ENCODE measurements at regions not wholly inside any gene's neighbourhood (a gene's known extent, or its start where the extent isn't known, plus 50 kb on each side); places are given as distances from the start of the nearest gene placed in this dataset.

GRCh38 chr5:13470263-13470662, 474.2 kb downstream of the DNAH5 start:
- H3K4me3 ChIP-seq: no peak overlapping the region
- TF ChIP-seq EP300 (IDR thresholded peaks at IDR 0.05): no peak
- no peak for TF ChIP-seq POLR2A (IDR thresholded peaks at IDR 0.05; ENCODE audit: low read depth)
- H3K27me3 ChIP-seq: peaks cover 0 to 5% (median 0%) of the 10 kb centered on the region in 4 donors
- no peak for DNase-seq (ENCODE audit: extremely low spot score)
- no peak overlapping the region for H3K27ac ChIP-seq (replicated peaks in 1 of 4)
- intact Hi-C loops (cut with DNase I): no loop called here
- no peaks in the 10 kb centered on the region for H3K36me3 ChIP-seq
- no peaks in the 10 kb centered on the region for H3K9me3 ChIP-seq
- no peaks in the 10 kb centered on the region for H3K4me1 ChIP-seq

DNA sequence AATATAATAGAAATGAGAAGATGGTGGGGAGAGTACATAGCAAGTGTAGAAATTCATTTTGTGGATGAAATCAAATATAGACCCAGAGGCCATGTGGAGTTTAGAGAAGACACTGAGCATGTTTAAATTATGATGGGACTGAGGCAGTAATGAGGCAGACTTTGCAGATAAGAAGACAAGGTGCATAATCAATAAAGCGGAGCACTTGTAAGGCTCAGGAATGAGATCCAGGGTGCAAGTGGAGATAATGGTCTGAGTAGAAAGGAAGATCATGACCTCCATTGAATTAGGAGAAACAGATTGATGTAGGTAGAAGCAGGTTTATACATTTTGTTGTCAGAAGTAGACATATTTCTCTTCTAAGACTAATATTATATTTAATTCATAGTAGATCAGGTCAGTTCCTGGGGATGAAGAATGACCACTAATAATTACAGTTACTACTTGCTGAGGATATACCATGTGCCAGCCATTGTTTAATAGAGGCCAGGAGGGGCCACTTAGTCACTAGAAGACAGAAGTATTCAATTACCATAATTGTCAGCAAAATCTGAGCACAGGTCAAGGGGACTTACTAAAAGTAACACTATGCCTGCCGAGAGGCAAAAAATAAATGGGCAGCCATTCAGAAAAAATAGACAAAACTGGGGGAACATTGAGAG, 479.8 kb downstream of the DNAH5 start:
- TF ChIP-seq, protein P1, sequence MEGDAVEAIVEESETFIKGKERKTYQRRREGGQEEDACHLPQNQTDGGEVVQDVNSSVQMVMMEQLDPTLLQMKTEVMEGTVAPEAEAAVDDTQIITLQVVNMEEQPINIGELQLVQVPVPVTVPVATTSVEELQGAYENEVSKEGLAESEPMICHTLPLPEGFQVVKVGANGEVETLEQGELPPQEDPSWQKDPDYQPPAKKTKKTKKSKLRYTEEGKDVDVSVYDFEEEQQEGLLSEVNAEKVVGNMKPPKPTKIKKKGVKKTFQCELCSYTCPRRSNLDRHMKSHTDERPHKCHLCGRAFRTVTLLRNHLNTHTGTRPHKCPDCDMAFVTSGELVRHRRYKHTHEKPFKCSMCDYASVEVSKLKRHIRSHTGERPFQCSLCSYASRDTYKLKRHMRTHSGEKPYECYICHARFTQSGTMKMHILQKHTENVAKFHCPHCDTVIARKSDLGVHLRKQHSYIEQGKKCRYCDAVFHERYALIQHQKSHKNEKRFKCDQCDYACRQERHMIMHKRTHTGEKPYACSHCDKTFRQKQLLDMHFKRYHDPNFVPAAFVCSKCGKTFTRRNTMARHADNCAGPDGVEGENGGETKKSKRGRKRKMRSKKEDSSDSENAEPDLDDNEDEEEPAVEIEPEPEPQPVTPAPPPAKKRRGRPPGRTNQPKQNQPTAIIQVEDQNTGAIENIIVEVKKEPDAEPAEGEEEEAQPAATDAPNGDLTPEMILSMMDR (IDR thresholded peaks at IDR 0.05): no peak
- TF ChIP-seq POLR2AphosphoS5 (IDR thresholded peaks at IDR 0.05): no peak
- TF ChIP-seq EP300 (IDR thresholded peaks at IDR 0.05): no peak
- TF ChIP-seq POLR2A (IDR thresholded peaks at IDR 0.05; ENCODE audit: low read depth): no peak
- Histone ChIP-seq H3K4me1 (no peaks in the 10 kb centered on the region), H3K9me3 (no peaks in the 10 kb centered on the region), H3K36me3 (no peaks in the 10 kb centered on the region), H3K4me3 (no peak overlapping the region), H3K27me3 (peaks cover 0 to 3% (median 0%) of the 10 kb centered on the region in 4 donors), H3K27ac (replicated peaks in 1 of 4) (no peak overlapping the region)
- intact Hi-C loops (cut with DNase I): no loop called here
- no peak for DNase-seq (ENCODE audit: extremely low spot score)
- 62% methylated on average over 2 of the region's 2 CpGs for WGBS

DNA sequence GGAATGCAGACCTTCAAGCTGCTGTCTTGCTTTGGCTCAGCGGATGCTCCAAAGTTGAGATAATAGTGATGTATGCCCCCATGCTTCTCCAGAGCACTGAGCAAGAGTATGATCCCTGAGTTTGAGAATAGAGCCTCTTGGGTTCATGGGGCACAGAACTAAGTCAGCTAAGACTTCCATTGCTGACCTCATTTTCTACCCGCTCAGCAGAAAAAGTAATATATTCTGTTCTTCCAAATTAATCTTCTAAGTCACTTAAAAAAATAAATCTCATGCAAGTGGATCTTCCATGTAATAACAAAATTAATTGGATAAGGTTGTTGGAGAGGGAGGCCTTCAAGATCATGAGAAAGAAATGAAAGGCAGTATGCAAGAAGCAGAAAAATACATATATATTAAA, 483.9 kb downstream of the DNAH5 start:
- Histone ChIP-seq H3K4me1 (no peaks in the 10 kb centered on the region), H3K27ac (replicated peaks in 1 of 4) (no peak overlapping the region), H3K4me3 (no peak overlapping the region), H3K36me3 (no peaks in the 10 kb centered on the region), H3K9me3 (no peaks in the 10 kb centered on the region), H3K27me3 (peaks cover 0 to 3% (median 0%) of the 10 kb centered on the region in 4 donors)
- WGBS: 87% methylated on average over 2 of the region's 2 CpGs
- no peak for TF ChIP-seq EP300 (IDR thresholded peaks at IDR 0.05)
- TF ChIP-seq, protein P1 (IDR thresholded peaks at IDR 0.05): no peak
- no peak for TF ChIP-seq POLR2A (IDR thresholded peaks at IDR 0.05; ENCODE audit: low read depth)
- no peak for TF ChIP-seq POLR2AphosphoS5 (IDR thresholded peaks at IDR 0.05)
- intact Hi-C loops (cut with DNase I): no loop called here
- DNase-seq (ENCODE audit: extremely low spot score): no peak

GRCh38 chr5:13454050-13454449, 490.4 kb downstream of the DNAH5 start:
- Histone ChIP-seq H3K9me3 (no peaks in the 10 kb centered on the region), H3K36me3 (no peaks in the 10 kb centered on the region), H3K27me3 (no peaks in the 10 kb centered on the region), H3K4me1 (no peaks in the 10 kb centered on the region), H3K4me3 (no peak overlapping the region), H3K27ac (replicated peaks in 1 of 4) (no peak overlapping the region)
- DNase-seq (ENCODE audit: extremely low spot score): no peak
- WGBS: 72% methylated on average over 6 of the region's 6 CpGs
- TF ChIP-seq, protein P1 (IDR thresholded peaks at IDR 0.05): no peak
- no peak for TF ChIP-seq POLR2A (IDR thresholded peaks at IDR 0.05; ENCODE audit: low read depth)
- TF ChIP-seq EP300 (IDR thresholded peaks at IDR 0.05): no peak
- TF ChIP-seq POLR2AphosphoS5 (IDR thresholded peaks at IDR 0.05): no peak
- intact Hi-C loops (cut with DNase I): no loop called here

- H3K27ac ChIP-seq (replicated peaks in 1 of 4): no peak overlapping the region
- no peak for DNase-seq (ENCODE audit: extremely low spot score)
- no peaks in the 10 kb centered on the region for H3K9me3 ChIP-seq
- WGBS: 79% methylated on average over 1 of the region's 1 CpG
- H3K4me3 ChIP-seq: no peak overlapping the region
- no peaks in the 10 kb centered on the region for H3K27me3 ChIP-seq
- no peaks in the 10 kb centered on the region for H3K36me3 ChIP-seq
- intact Hi-C loops (cut with DNase I): no loop called here
- TF ChIP-seq POLR2A (IDR thresholded peaks at IDR 0.05; ENCODE audit: low read depth) (no peak), POLR2AphosphoS5 (IDR thresholded peaks at IDR 0.05) (no peak), EP300 (IDR thresholded peaks at IDR 0.05) (no peak)
- TF ChIP-seq, protein P1 (IDR thresholded peaks at IDR 0.05): no peak
- no peaks in the 10 kb centered on the region for H3K4me1 ChIP-seq
Observed at GRCh38 chr5:13448843-13449242, 495.6 kb downstream of the DNAH5 start.

Measured in esophagus muscularis mucosa (tissue), 4 donors.